HEK293T (cell line): ENCODE measurements at regions not wholly inside any gene's neighbourhood (a gene's known extent, or its start where the extent isn't known, plus 50 kb on each side); places are given as distances from the start of the nearest gene placed in this dataset.

ENCODE experiments used
- CTCF ChIA-PET: fragments of 350-600 bp; formaldehyde crosslinking; extraction: SDS; loops from one replicate; lab custom pipeline; 2021; ENCODE audit warnings: antibody characterized with exemption, inconsistent platforms; lab: Yijun Ruan, JAX
- POLR2A ChIA-PET: fragments of 350-600 bp; formaldehyde crosslinking; extraction: SDS; loops from one replicate; lab custom pipeline; 2020; ENCODE audit warnings: antibody characterized with exemption, inconsistent platforms; lab: Yijun Ruan, JAX
- DNase-seq: peaks from one replicate; pipeline ENCODE4 v3.0.0; 2012; ENCODE audit warnings: mixed read lengths; ENCODE audit errors: extremely low spot score
- ARNT ChIP-seq: fragments of 450-650 bp; IDR thresholded peaks from 2 replicates; pipeline ENCODE4 v1.6.1; 2017; ENCODE audit warnings: mild to moderate bottlenecking
- BHLHE40 ChIP-seq: fragments of 450-650 bp; IDR thresholded peaks from 2 replicates; pipeline ENCODE4 v1.6.1; 2016; ENCODE audit warnings: mild to moderate bottlenecking, moderate library complexity, borderline replicate concordance
- CTBP1 ChIP-seq: fragments of 450-650 bp; IDR thresholded peaks from 2 replicates; pipeline ENCODE4 v1.6.1; 2016; ENCODE audit warnings: borderline replicate concordance
- ELF4 ChIP-seq: fragments of 450-650 bp; IDR thresholded peaks from 2 replicates; pipeline ENCODE4 v1.6.1; 2017; ENCODE audit warnings: antibody characterized with exemption
- FOXA1 ChIP-seq: fragments of 450-650 bp; IDR thresholded peaks from 2 replicates; pipeline ENCODE4 v1.6.1; 2016; ENCODE audit warnings: mild to moderate bottlenecking
- FOXK2 ChIP-seq: fragments of 450-650 bp; IDR thresholded peaks from 2 replicates; pipeline ENCODE4 v1.6.1; 2016; ENCODE audit warnings: mild to moderate bottlenecking
- FOXM1 ChIP-seq: fragments of 450-650 bp; IDR thresholded peaks from 2 replicates; pipeline ENCODE4 v1.6.1; 2017; ENCODE audit warnings: mild to moderate bottlenecking, borderline replicate concordance
- HDGF ChIP-seq: fragments of 450-650 bp; IDR thresholded peaks from 2 replicates; pipeline ENCODE4 v1.6.1; 2017; ENCODE audit warnings: antibody characterized with exemption, borderline replicate concordance
- L3MBTL2 ChIP-seq: fragments of 450-650 bp; conservative IDR thresholded peaks from 2 replicates; pipeline ENCODE4 v1.6.1; 2016; ENCODE audit warnings: mild to moderate bottlenecking
- LEF1 ChIP-seq: fragments of 450-650 bp; IDR thresholded peaks from 2 replicates; pipeline ENCODE4 v1.6.1; 2017; ENCODE audit warnings: mild to moderate bottlenecking, borderline replicate concordance
- NFRKB ChIP-seq: fragments of 450-650 bp; IDR thresholded peaks from 2 replicates; pipeline ENCODE4 v1.6.1; 2016; ENCODE audit warnings: mild to moderate bottlenecking, moderate library complexity
- SP1 ChIP-seq: fragments of 450-650 bp; IDR thresholded peaks from 2 replicates; pipeline ENCODE4 v1.6.1; 2017
- SUZ12 ChIP-seq: fragments of 450-650 bp; IDR thresholded peaks from 2 replicates; pipeline ENCODE4 v1.6.1; 2016; ENCODE audit warnings: mild to moderate bottlenecking
- TARDBP ChIP-seq: fragments of 450-650 bp; IDR thresholded peaks from 2 replicates; pipeline ENCODE4 v1.6.1; 2016
- ZNF384 ChIP-seq: fragments of 450-650 bp; IDR thresholded peaks from 2 replicates; pipeline ENCODE4 v1.6.1; 2016
- TF ChIP-seq, protein P1 (sequence below): fragments of 450-650 bp; IDR thresholded peaks from 2 replicates; pipeline ENCODE4 v1.6.1; 2016

DNA sequence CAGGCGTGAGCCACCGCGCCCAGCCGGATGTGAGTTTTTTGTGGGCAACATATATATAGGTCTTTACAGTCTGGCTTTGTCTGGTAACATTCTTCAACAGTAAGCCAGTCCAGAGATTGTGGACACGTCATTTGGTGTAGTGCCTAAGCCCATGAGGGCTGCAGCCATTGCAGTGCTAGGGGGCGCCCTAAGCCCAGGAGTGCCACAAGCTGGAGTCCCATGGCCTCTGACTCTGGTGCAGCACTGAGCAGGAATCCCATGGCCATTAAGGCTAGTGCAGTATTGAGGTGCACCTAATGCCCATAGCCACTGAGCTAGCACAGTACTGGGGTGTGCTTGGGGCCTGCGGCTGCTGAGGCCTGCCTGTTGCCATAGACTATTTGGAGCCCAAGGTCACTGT is 136.4 kb upstream of the NDN start:
- ChIA-PET CTCF (interaction anchor here (0.5 kb wide), 1 partner anchor 180 kb away, joined by 3 read pairs; no protein-coding TSS in a partner anchor), POLR2A (no interaction called here)
- peak; percentile 6 for DNase-seq
- TF ChIP-seq HDGF = no peak
- TF ChIP-seq FOXK2 = no peak
- TF ChIP-seq BHLHE40 = no peak
- TF ChIP-seq SP1 = no peak
- TF ChIP-seq NFRKB = no peak
- TF ChIP-seq ARNT = no peak
- no peak for TF ChIP-seq LEF1
- TF ChIP-seq L3MBTL2 = no peak
- no peak for TF ChIP-seq ZNF384

DNA sequence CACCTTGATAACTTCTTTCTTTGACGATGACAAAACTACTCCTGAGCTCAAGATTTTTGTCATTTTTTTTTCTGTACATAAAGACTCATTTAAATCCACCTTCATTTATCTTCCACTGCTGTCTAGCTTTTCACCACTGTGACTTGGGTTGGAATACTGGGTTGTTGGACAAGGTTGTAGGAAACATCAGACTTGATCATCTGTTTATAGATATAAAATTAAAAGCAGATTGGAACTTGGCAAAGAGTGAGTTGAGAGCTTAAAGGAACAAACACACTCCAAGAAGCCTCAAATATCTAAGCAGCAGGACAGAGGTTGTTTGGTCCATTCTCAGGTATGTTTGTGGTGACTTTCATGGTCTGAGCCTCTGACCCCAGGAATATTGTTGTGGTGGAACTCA is 141.7 kb upstream of the NDN start:
- ChIA-PET POLR2A (no interaction called here), CTCF (no interaction called here)
- DNase-seq = no peak
- no peak for TF ChIP-seq ELF4
- TF ChIP-seq, protein P1, sequence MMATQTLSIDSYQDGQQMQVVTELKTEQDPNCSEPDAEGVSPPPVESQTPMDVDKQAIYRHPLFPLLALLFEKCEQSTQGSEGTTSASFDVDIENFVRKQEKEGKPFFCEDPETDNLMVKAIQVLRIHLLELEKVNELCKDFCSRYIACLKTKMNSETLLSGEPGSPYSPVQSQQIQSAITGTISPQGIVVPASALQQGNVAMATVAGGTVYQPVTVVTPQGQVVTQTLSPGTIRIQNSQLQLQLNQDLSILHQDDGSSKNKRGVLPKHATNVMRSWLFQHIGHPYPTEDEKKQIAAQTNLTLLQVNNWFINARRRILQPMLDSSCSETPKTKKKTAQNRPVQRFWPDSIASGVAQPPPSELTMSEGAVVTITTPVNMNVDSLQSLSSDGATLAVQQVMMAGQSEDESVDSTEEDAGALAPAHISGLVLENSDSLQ = no peak
- TF ChIP-seq BHLHE40 = no peak
- TF ChIP-seq ARNT = no peak
- no peak for TF ChIP-seq L3MBTL2
- TF ChIP-seq FOXA1 = no peak
- TF ChIP-seq TARDBP = no peak
- no peak for TF ChIP-seq NFRKB
- no peak for TF ChIP-seq CTBP1
- TF ChIP-seq LEF1 = no peak
- no peak for TF ChIP-seq FOXM1
- no peak for TF ChIP-seq SUZ12
- TF ChIP-seq ZNF384 = no peak
- TF ChIP-seq SP1 = no peak
- TF ChIP-seq FOXK2 = no peak
- TF ChIP-seq HDGF = no peak

DNA sequence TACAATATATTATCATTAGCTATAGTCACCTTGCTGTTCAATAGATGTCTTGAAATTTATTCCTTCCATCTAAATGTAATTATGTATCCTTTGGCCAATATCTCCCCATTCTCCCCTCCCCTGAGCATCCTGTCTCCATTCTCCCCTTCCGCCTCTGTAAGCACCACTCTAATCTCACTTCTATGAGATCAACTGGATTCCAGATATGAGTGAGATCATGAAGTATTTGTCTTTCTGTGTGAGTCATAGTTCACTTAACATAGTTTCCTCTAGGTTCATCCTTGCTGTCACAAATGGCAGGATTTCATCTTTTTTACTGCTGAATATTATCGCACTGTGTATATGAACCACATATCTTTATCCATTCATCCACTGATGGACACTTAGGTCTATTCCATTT is 148.8 kb upstream of the NDN start:
- TF ChIP-seq FOXM1 = no peak
- TF ChIP-seq FOXA1 = no peak
- TF ChIP-seq SUZ12 = no peak
- no peak for TF ChIP-seq ZNF384
- no peak for TF ChIP-seq HDGF
- TF ChIP-seq ARNT = no peak
- no peak for TF ChIP-seq SP1
- TF ChIP-seq CTBP1 = no peak
- TF ChIP-seq BHLHE40 = no peak
- no peak for TF ChIP-seq TARDBP
- ChIA-PET POLR2A (no interaction called here), CTCF (no interaction called here)
- no peak for DNase-seq

DNA sequence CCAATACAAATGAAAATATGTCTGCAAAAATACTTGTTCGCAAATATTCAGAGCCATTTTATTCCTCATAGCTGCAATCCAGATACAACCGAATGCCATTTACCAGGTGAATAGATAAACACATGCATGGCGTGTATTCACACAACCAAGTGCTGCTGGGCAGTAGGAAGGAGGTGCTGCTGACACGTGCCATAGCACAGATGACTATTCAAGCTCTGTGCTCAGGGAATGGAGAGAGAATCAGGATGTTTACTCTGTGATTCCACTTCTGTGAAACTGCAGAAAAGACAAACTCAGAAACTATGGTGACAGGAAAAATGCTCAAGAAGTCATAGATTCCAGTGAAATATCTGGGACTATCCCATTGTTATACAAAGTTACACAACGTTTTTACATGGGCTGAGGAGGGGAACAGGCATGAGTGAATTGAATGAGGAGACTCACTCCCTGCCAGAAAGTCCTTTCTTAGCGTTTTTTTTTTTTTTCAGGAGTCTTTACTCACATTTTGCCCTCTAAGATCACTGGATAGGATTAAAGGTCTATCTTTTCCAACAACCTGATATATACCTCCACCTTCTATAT is 152.9 kb upstream of the NDN start:
- TF ChIP-seq SUZ12 (no peak), TARDBP (no peak), ELF4 (no peak), FOXA1 (no peak), SP1 (no peak), ARNT (no peak), FOXK2 (no peak), BHLHE40 (no peak), HDGF (no peak), ZNF384 (no peak), L3MBTL2 (no peak), NFRKB (no peak), CTBP1 (no peak)
- POLR2A ChIA-PET = no interaction called here
- DNase-seq = no peak
- CTCF ChIA-PET = no interaction called here

DNA sequence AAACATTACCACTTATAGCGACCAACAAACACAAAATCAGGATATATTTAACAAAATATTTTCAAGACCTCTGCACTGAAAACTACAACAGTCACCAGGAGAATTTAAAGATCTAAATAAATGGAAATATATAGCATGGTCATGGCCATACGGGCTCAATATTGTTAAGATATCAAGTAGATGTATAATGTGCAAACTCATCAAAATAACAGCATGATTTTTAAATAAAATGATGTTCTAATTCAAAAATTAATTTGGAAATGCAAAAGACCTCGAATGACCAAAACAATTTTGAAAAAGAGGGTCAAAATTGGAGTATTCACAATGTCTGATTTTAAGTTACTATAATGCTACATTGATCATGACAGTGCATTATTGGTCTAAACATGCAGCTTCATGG is 159.1 kb upstream of the NDN start:
- TF ChIP-seq ZNF384 = no peak
- no peak for TF ChIP-seq CTBP1
- TF ChIP-seq, protein P1 = no peak
- no peak for TF ChIP-seq SP1
- no peak for TF ChIP-seq NFRKB
- TF ChIP-seq FOXA1 = no peak
- TF ChIP-seq HDGF = no peak
- no peak for TF ChIP-seq L3MBTL2
- no peak for TF ChIP-seq FOXK2
- no peak for TF ChIP-seq ELF4
- ChIA-PET POLR2A (no interaction called here), CTCF (no interaction called here)
- DNase-seq = no peak

DNA sequence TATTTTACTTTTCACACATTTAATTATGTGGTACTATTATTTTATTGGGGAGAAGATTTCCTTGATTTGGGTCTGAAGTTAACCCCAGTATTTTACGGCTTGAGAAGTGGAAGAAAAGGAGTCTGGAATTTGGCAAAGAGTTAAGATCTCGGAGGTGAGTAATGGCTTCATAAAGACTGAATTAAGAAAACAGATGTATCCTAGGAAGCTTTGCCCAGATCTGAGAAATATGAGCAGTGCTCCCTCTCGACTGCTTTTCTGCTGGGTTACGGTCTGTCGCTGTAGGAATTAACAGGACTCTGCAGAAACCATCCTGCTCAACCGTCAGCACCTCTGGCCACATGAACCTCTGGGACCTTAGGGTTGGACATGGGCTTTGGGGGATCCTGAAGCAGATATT is 163.6 kb upstream of the NDN start:
- POLR2A ChIA-PET = no interaction called here
- DNase-seq = no peak
- CTCF ChIA-PET = no interaction called here
- TF ChIP-seq FOXM1 = no peak
- TF ChIP-seq L3MBTL2 = no peak
- TF ChIP-seq ZNF384 = no peak
- no peak for TF ChIP-seq HDGF
- TF ChIP-seq, protein P1 = no peak
- no peak for TF ChIP-seq SP1
- TF ChIP-seq ELF4 = no peak
- TF ChIP-seq TARDBP = no peak
- no peak for TF ChIP-seq LEF1
- TF ChIP-seq CTBP1 = no peak
- no peak for TF ChIP-seq ARNT
- no peak for TF ChIP-seq FOXA1
- TF ChIP-seq FOXK2 = no peak
- no peak for TF ChIP-seq BHLHE40
- no peak for TF ChIP-seq SUZ12
- TF ChIP-seq NFRKB = no peak
